ENCODE measurements at regions not wholly inside any gene's neighbourhood (a gene's known extent, or its start where the extent isn't known, plus 50 kb on each side); places are given as distances from the start of the nearest gene placed in this dataset.
"Not testable (repeated sequence)": the region's sequence is repeated elsewhere in the genome, so short reads cannot be mapped to it uniquely, and the experiment has no call there.

GRCh38 chr9:87041553-87042235 is 94.4 kb upstream of the GAS1 start:
- DNase-seq (ENCODE audit: low spot score): not testable (repeated sequence)

GRCh38 chr9:87049929-87050608 is 102.8 kb upstream of the GAS1 start:
- not testable (repeated sequence) for DNase-seq (ENCODE audit: low spot score)

GRCh38 chr9:87054999-87055686 is 107.8 kb upstream of the GAS1 start:
- no peak for DNase-seq (ENCODE audit: low spot score)

GRCh38 chr9:87059772-87060171 is 112.5 kb upstream of the GAS1 start:
- no peak for DNase-seq (ENCODE audit: low spot score)

- no peak for DNase-seq (ENCODE audit: low spot score)
These were observed 115.4 kb upstream of the GAS1 start for GRCh38 chr9:87062746-87063145.

GRCh38 chr9:87063246-87063645 is 115.9 kb upstream of the GAS1 start:
- no peak for DNase-seq (ENCODE audit: low spot score)

GRCh38 chr9:87063871-87064270 is 116.6 kb upstream of the GAS1 start:
- DNase-seq (ENCODE audit: low spot score): no peak

GRCh38 chr9:87064311-87064710 is 117.0 kb upstream of the GAS1 start:
- no peak for DNase-seq (ENCODE audit: low spot score)

- DNase-seq (ENCODE audit: low spot score): no peak
These were observed 118.7 kb upstream of the GAS1 start for GRCh38 chr9:87065981-87066380.

GRCh38 chr9:87067426-87067825 is 120.1 kb upstream of the GAS1 start:
- no peak for DNase-seq (ENCODE audit: low spot score)

- DNase-seq (ENCODE audit: low spot score): no peak
These were observed 121.0 kb upstream of the GAS1 start for GRCh38 chr9:87068177-87068840.

- no peak for DNase-seq (ENCODE audit: low spot score)
These were observed 122.4 kb upstream of the GAS1 start for GRCh38 chr9:87069690-87070089.

- no peak for DNase-seq (ENCODE audit: low spot score)
These were observed 123.0 kb upstream of the GAS1 start for GRCh38 chr9:87070336-87070735.

- no peak for DNase-seq (ENCODE audit: low spot score)
These were observed 124.2 kb upstream of the GAS1 start for GRCh38 chr9:87071473-87071872.

- DNase-seq (ENCODE audit: low spot score): no peak
These were observed 126.4 kb upstream of the GAS1 start for GRCh38 chr9:87073692-87074091.

GRCh38 chr9:87075537-87075936 is 128.2 kb upstream of the GAS1 start:
- peak; percentile 14 for DNase-seq (ENCODE audit: low spot score)

- DNase-seq (ENCODE audit: low spot score): no peak
These were observed 129.5 kb upstream of the GAS1 start for GRCh38 chr9:87076825-87077224.

GRCh38 chr9:87077986-87078385 is 130.7 kb upstream of the GAS1 start:
- DNase-seq (ENCODE audit: low spot score): no peak

GRCh38 chr9:87080512-87081264 is 133.4 kb upstream of the GAS1 start:
- no peak for DNase-seq (ENCODE audit: low spot score)

GRCh38 chr9:87081503-87081902 is 134.2 kb upstream of the GAS1 start:
- no peak for DNase-seq (ENCODE audit: low spot score)

GRCh38 chr9:87083986-87084385 is 136.7 kb upstream of the GAS1 start:
- DNase-seq (ENCODE audit: low spot score): no peak

GRCh38 chr9:87084407-87084806 is 137.1 kb upstream of the GAS1 start:
- DNase-seq (ENCODE audit: low spot score): no peak
